ENCODE measurements at regions not wholly inside any gene's neighbourhood (a gene's known extent, or its start where the extent isn't known, plus 50 kb on each side); places are given as distances from the start of the nearest gene placed in this dataset.

DNA sequence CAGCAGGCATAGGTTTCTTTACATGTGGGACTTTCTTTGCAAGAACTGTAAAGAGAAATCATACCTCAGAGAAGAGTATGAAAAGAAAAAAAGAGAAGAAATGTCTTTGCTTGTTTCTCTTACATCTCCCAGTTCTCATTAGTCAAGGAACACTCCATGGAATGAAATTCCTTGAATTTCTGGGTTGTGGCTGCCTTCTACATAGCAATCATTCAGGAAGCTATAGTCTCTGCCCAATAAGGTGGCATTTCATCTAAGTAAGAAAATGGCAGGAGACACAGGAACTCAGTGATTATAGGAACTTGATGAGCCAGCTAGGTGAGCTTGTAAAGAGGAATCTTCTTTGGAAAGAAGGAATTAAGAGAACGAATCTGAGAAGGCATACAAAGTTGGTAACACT lies 197.0 kb upstream of the FKBP1C start:
- H2AFZ ChIP-seq (ENCODE audit: low read depth, low read length): no peak overlapping the region
- no peak overlapping the region for H4K91ac ChIP-seq (ENCODE audit: low read length)
- DNase-seq: no peak
- no peaks in the 10 kb centered on the region for H3K9me3 ChIP-seq (ENCODE audit: control insufficient read depth, low read length)
- H3K36me3 ChIP-seq (ENCODE audit: control insufficient read depth in 1 of 2, insufficient read depth in 2 of 2, low read depth in 1 of 2, low read length in 2 of 2): no peaks in the 10 kb centered on the region
- no peaks in the 10 kb centered on the region for H3K79me1 ChIP-seq (replicated peaks; ENCODE audit: low read length, poor library complexity, severe bottlenecking)
- H3K4me3 ChIP-seq (ENCODE audit: insufficient read depth in 1 of 2, low read depth in 1 of 2, low read length in 2 of 2): no peak overlapping the region
- no peak overlapping the region for H3K14ac ChIP-seq (ENCODE audit: low read length in 2 of 2)
- WGBS: no CpG with 5 or more reads among the region's 1 CpG
- H3K9ac ChIP-seq (ENCODE audit: low read length): no peak overlapping the region
- H2BK12ac ChIP-seq (ENCODE audit: low read length in 2 of 2): no peak overlapping the region
- H3K18ac ChIP-seq (ENCODE audit: low read depth in 1 of 2, low read length in 2 of 2): no peak overlapping the region
- H2AK5ac ChIP-seq (ENCODE audit: low read length, severe bottlenecking): no peak overlapping the region
- no peak overlapping the region for H3K4me2 ChIP-seq (ENCODE audit: low read length, poor library complexity, severe bottlenecking)
- peak overlapping the region; percentile 10 for H3K27ac ChIP-seq (ENCODE audit: low read length, poor library complexity, severe bottlenecking)
- H3K27me3 ChIP-seq (ENCODE audit: control insufficient read depth in 1 of 2, insufficient read depth in 1 of 2, low read length in 2 of 2): no peaks in the 10 kb centered on the region
- H2BK120ac ChIP-seq (ENCODE audit: low read depth, low read length): no peak overlapping the region
- no peak overlapping the region for H2BK5ac ChIP-seq (ENCODE audit: low read depth, low read length, poor library complexity, severe bottlenecking)
- H4K8ac ChIP-seq (ENCODE audit: low read length): no peak overlapping the region
- no peak overlapping the region for H2BK15ac ChIP-seq (ENCODE audit: low read depth, poor library complexity, severe bottlenecking)
- H3K4me1 ChIP-seq (ENCODE audit: control insufficient read depth, insufficient read depth, low read depth, low read length): no peaks in the 10 kb centered on the region
- H3K23ac ChIP-seq (ENCODE audit: low read length in 2 of 2): no peak overlapping the region
- no peak overlapping the region for H3K4ac ChIP-seq (ENCODE audit: low read depth in 1 of 2, low read length in 2 of 2)

DNA sequence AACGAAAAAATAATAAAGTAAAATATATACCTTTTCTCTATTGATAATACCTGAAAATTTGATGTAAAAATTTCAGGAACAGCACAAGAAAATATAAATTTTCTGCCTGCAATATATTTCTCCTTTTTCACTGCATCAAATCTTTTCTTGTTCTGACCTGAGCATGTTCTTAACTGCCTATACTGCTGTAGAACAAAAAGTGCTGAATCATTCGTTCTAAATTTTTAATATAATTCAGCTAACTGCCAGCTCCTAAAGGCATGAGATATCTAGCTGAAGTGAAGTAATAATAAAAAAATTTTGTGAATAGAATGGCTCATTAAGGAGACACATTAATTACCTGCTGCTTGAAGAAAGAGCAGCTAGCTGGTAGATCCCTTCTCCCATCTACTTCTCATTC lies 188.6 kb upstream of the FKBP1C start:
- Histone ChIP-seq H3K18ac (ENCODE audit: low read depth in 1 of 2, low read length in 2 of 2) (no peak overlapping the region), H2BK12ac (ENCODE audit: low read length in 2 of 2) (no peak overlapping the region), H2AK5ac (ENCODE audit: low read length, severe bottlenecking) (no peak overlapping the region), H3K36me3 (ENCODE audit: control insufficient read depth in 1 of 2, insufficient read depth in 2 of 2, low read depth in 1 of 2, low read length in 2 of 2) (no peaks in the 10 kb centered on the region), H2AFZ (ENCODE audit: low read depth, low read length) (no peak overlapping the region), H3K79me1 (replicated peaks; ENCODE audit: low read length, poor library complexity, severe bottlenecking) (no peaks in the 10 kb centered on the region), H3K4ac (ENCODE audit: low read depth in 1 of 2, low read length in 2 of 2) (no peak overlapping the region), H3K4me3 (ENCODE audit: insufficient read depth in 1 of 2, low read depth in 1 of 2, low read length in 2 of 2) (no peak overlapping the region), H3K4me2 (ENCODE audit: low read length, poor library complexity, severe bottlenecking) (no peak overlapping the region), H4K8ac (ENCODE audit: low read length) (no peak overlapping the region), H2BK15ac (ENCODE audit: low read depth, poor library complexity, severe bottlenecking) (no peak overlapping the region), H3K9me3 (ENCODE audit: control insufficient read depth, low read length) (no peaks in the 10 kb centered on the region), H3K9ac (ENCODE audit: low read length) (no peak overlapping the region), H3K23ac (ENCODE audit: low read length in 2 of 2) (no peak overlapping the region), H2BK5ac (ENCODE audit: low read depth, low read length, poor library complexity, severe bottlenecking) (no peak overlapping the region), H3K27me3 (ENCODE audit: control insufficient read depth in 1 of 2, insufficient read depth in 1 of 2, low read length in 2 of 2) (no peaks in the 10 kb centered on the region), H2BK120ac (ENCODE audit: low read depth, low read length) (no peak overlapping the region), H3K27ac (ENCODE audit: low read length, poor library complexity, severe bottlenecking) (no peak overlapping the region), H4K91ac (ENCODE audit: low read length) (no peak overlapping the region), H3K4me1 (ENCODE audit: control insufficient read depth, insufficient read depth, low read depth, low read length) (no peaks in the 10 kb centered on the region), H3K14ac (ENCODE audit: low read length in 2 of 2) (no peak overlapping the region)
- no CpG with 5 or more reads among the region's 2 CpGs for WGBS
- no peak for DNase-seq

- H3K4me3 ChIP-seq (ENCODE audit: insufficient read depth in 1 of 2, low read depth in 1 of 2, low read length in 2 of 2): no peak overlapping the region
- H3K27ac ChIP-seq (ENCODE audit: low read length, poor library complexity, severe bottlenecking): no peak overlapping the region
- 87% methylated on average over 3 of the region's 4 CpGs for WGBS
- no peak overlapping the region for H3K4ac ChIP-seq (ENCODE audit: low read depth in 1 of 2, low read length in 2 of 2)
- no peak overlapping the region for H4K8ac ChIP-seq (ENCODE audit: low read length)
- no peak overlapping the region for H3K18ac ChIP-seq (ENCODE audit: low read depth in 1 of 2, low read length in 2 of 2)
- H3K14ac ChIP-seq (ENCODE audit: low read length in 2 of 2): no peak overlapping the region
- H3K79me1 ChIP-seq (replicated peaks; ENCODE audit: low read length, poor library complexity, severe bottlenecking): no peaks in the 10 kb centered on the region
- H3K9me3 ChIP-seq (ENCODE audit: control insufficient read depth, low read length): no peaks in the 10 kb centered on the region
- no peak overlapping the region for H2BK120ac ChIP-seq (ENCODE audit: low read depth, low read length)
- no peaks in the 10 kb centered on the region for H3K36me3 ChIP-seq (ENCODE audit: control insufficient read depth in 1 of 2, insufficient read depth in 2 of 2, low read depth in 1 of 2, low read length in 2 of 2)
- H2BK15ac ChIP-seq (ENCODE audit: low read depth, poor library complexity, severe bottlenecking): no peak overlapping the region
- no peak overlapping the region for H2BK12ac ChIP-seq (ENCODE audit: low read length in 2 of 2)
- H4K91ac ChIP-seq (ENCODE audit: low read length): no peak overlapping the region
- H2AK5ac ChIP-seq (ENCODE audit: low read length, severe bottlenecking): no peak overlapping the region
- no peak for DNase-seq
- H3K23ac ChIP-seq (ENCODE audit: low read length in 2 of 2): no peak overlapping the region
- H3K9ac ChIP-seq (ENCODE audit: low read length): no peak overlapping the region
- no peak overlapping the region for H3K4me2 ChIP-seq (ENCODE audit: low read length, poor library complexity, severe bottlenecking)
- no peak overlapping the region for H2AFZ ChIP-seq (ENCODE audit: low read depth, low read length)
- no peaks in the 10 kb centered on the region for H3K27me3 ChIP-seq (ENCODE audit: control insufficient read depth in 1 of 2, insufficient read depth in 1 of 2, low read length in 2 of 2)
- no peaks in the 10 kb centered on the region for H3K4me1 ChIP-seq (ENCODE audit: control insufficient read depth, insufficient read depth, low read depth, low read length)
- H2BK5ac ChIP-seq (ENCODE audit: low read depth, low read length, poor library complexity, severe bottlenecking): no peak overlapping the region
Measured at GRCh38 chr6:63023726-63024125, 187.5 kb upstream of the FKBP1C start.

- Histone ChIP-seq H2AFZ (ENCODE audit: low read depth, low read length) (no peak overlapping the region), H3K27ac (ENCODE audit: low read length, poor library complexity, severe bottlenecking) (no peak overlapping the region), H3K4ac (ENCODE audit: low read depth in 1 of 2, low read length in 2 of 2) (no peak overlapping the region), H4K8ac (ENCODE audit: low read length) (no peak overlapping the region), H3K79me1 (replicated peaks; ENCODE audit: low read length, poor library complexity, severe bottlenecking) (no peaks in the 10 kb centered on the region), H2BK15ac (ENCODE audit: low read depth, poor library complexity, severe bottlenecking) (no peak overlapping the region), H2BK5ac (ENCODE audit: low read depth, low read length, poor library complexity, severe bottlenecking) (no peak overlapping the region), H3K18ac (ENCODE audit: low read depth in 1 of 2, low read length in 2 of 2) (no peak overlapping the region), H3K36me3 (ENCODE audit: control insufficient read depth in 1 of 2, insufficient read depth in 2 of 2, low read depth in 1 of 2, low read length in 2 of 2) (no peaks in the 10 kb centered on the region), H3K4me1 (ENCODE audit: control insufficient read depth, insufficient read depth, low read depth, low read length) (no peaks in the 10 kb centered on the region), H3K4me2 (ENCODE audit: low read length, poor library complexity, severe bottlenecking) (no peak overlapping the region), H2BK12ac (ENCODE audit: low read length in 2 of 2) (no peak overlapping the region), H4K91ac (ENCODE audit: low read length) (no peak overlapping the region), H3K14ac (ENCODE audit: low read length in 2 of 2) (no peak overlapping the region), H2BK120ac (ENCODE audit: low read depth, low read length) (no peak overlapping the region), H3K9ac (ENCODE audit: low read length) (no peak overlapping the region), H3K4me3 (ENCODE audit: insufficient read depth in 1 of 2, low read depth in 1 of 2, low read length in 2 of 2) (no peak overlapping the region), H3K23ac (ENCODE audit: low read length in 2 of 2) (no peak overlapping the region), H3K27me3 (ENCODE audit: control insufficient read depth in 1 of 2, insufficient read depth in 1 of 2, low read length in 2 of 2) (no peaks in the 10 kb centered on the region), H3K9me3 (ENCODE audit: control insufficient read depth, low read length) (peaks cover 3% of the 10 kb centered on the region), H2AK5ac (ENCODE audit: low read length, severe bottlenecking) (no peak overlapping the region)
- no peak for DNase-seq
- 95% methylated on average over 2 of the region's 3 CpGs for WGBS
Measured at GRCh38 chr6:63049216-63049615, 162.1 kb upstream of the FKBP1C start.

Data from mesenchymal stem cell (in vitro differentiated cells and primary cell).